ENCODE measurements at regions not wholly inside any gene's neighbourhood (a gene's known extent, or its start where the extent isn't known, plus 50 kb on each side); places are given as distances from the start of the nearest gene placed in this dataset.

GRCh38 chr7:66413379-66414114 lies 208.4 kb downstream of the TPST1 start:
- no peak for TF ChIP-seq EZH2 (IDR thresholded peaks at IDR 0.05; ENCODE audit: borderline replicate concordance, low read depth, low read length, severe bottlenecking)
- TF ChIP-seq CTCF (IDR thresholded peaks at IDR 0.05; ENCODE audit: borderline replicate concordance, extremely low read depth, low read length, poor library complexity, severe bottlenecking), result no peak

Measured in DND-41 (cell line).